Stomach (tissue), 4 donors: ENCODE measurements at regions not wholly inside any gene's neighbourhood (a gene's known extent, or its start where the extent isn't known, plus 50 kb on each side); places are given as distances from the start of the nearest gene placed in this dataset.

Source experiments
- POLR2AphosphoS5 ChIP-seq, 3 donors: sonication (generic); formaldehyde crosslinking; IDR thresholded peaks; one replicate each; pipeline ENCODE4 v1.6.1; 2016; ENCODE audit warnings: antibody characterized with exemption in 3 of 3
- TF ChIP-seq, protein P1 (sequence below), 7 experiments: fragments of 450-650 bp in 4 of 7; fragments of 200-600 bp in 3 of 7; sonication (generic) in 3 of 7; IDR thresholded peaks; one replicate each; pipeline ENCODE4 v1.5.1; 2016 to 2019; ENCODE audit warnings: antibody characterized with exemption in 7 of 7, control low read depth in 2 of 7, mild to moderate bottlenecking in 1 of 7

DNA sequence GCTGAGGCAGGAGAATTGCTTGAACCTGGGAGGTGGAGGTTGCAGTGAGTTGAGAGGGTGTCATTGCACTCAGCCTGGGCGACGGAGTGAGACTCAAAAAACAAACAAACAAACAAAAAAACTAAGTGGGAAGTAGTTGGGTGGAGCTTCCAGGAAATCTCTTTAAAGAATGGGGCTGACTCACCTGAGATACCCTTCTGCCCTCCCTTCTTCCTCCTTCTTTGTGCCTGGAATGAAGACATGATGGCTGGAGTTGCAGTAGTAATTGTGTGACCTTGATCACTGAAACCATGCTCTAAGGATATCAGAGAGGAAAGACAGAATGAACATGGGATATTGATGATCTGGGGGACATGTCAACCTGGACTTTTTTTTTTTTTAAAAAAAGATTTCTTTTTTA, 87.6 kb upstream of the MED13L start:
- TF ChIP-seq, protein P1, sequence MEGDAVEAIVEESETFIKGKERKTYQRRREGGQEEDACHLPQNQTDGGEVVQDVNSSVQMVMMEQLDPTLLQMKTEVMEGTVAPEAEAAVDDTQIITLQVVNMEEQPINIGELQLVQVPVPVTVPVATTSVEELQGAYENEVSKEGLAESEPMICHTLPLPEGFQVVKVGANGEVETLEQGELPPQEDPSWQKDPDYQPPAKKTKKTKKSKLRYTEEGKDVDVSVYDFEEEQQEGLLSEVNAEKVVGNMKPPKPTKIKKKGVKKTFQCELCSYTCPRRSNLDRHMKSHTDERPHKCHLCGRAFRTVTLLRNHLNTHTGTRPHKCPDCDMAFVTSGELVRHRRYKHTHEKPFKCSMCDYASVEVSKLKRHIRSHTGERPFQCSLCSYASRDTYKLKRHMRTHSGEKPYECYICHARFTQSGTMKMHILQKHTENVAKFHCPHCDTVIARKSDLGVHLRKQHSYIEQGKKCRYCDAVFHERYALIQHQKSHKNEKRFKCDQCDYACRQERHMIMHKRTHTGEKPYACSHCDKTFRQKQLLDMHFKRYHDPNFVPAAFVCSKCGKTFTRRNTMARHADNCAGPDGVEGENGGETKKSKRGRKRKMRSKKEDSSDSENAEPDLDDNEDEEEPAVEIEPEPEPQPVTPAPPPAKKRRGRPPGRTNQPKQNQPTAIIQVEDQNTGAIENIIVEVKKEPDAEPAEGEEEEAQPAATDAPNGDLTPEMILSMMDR (IDR thresholded peaks at IDR 0.05) = no peak
- peak in 1 of 3 donors; percentile 9 for TF ChIP-seq POLR2AphosphoS5 (IDR thresholded peaks at IDR 0.05)
